ENCODE measurements at regions not wholly inside any gene's neighbourhood (a gene's known extent, or its start where the extent isn't known, plus 50 kb on each side); places are given as distances from the start of the nearest gene placed in this dataset.

DNA sequence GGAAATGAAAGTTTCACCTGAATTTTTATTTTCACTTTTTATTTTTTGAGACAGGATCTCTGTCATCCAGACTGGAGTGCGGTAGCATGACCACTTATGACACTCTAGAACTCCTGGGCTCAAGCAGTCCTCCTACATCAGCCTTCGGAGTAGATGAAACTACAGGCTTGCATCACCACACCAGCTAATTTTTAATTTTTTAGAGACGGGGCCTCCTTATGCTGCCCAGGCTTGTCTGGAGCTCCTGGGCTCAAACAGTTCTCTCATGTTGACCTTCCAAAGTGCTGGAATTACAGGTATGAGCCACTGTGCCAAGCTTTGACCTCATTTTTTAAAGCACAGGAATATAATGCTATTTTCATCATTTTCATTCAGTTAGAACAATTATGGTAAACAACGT, 297.0 kb upstream of the KLHL1 start:
- H3K4me1 ChIP-seq = no peaks in the 10 kb centered on the region
- H3K36me3 ChIP-seq = no peaks in the 10 kb centered on the region
- no peak overlapping the region for H3K27ac ChIP-seq
- H3K27me3 ChIP-seq = no peaks in the 10 kb centered on the region
- intact Hi-C loops (cut with DNase I) = no loop called here
- 65 to 70% methylated on average over 4 of the region's 4 CpGs for WGBS, 2 donors
- TF ChIP-seq, protein P1, sequence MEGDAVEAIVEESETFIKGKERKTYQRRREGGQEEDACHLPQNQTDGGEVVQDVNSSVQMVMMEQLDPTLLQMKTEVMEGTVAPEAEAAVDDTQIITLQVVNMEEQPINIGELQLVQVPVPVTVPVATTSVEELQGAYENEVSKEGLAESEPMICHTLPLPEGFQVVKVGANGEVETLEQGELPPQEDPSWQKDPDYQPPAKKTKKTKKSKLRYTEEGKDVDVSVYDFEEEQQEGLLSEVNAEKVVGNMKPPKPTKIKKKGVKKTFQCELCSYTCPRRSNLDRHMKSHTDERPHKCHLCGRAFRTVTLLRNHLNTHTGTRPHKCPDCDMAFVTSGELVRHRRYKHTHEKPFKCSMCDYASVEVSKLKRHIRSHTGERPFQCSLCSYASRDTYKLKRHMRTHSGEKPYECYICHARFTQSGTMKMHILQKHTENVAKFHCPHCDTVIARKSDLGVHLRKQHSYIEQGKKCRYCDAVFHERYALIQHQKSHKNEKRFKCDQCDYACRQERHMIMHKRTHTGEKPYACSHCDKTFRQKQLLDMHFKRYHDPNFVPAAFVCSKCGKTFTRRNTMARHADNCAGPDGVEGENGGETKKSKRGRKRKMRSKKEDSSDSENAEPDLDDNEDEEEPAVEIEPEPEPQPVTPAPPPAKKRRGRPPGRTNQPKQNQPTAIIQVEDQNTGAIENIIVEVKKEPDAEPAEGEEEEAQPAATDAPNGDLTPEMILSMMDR (IDR thresholded peaks at IDR 0.05) = no peak
- FAIRE-seq (no peak), ATAC-seq (no peak), DNase-seq (no peak)
- H3K4me3 ChIP-seq = no peak overlapping the region
- no peaks in the 10 kb centered on the region for H3K9me3 ChIP-seq

DNA sequence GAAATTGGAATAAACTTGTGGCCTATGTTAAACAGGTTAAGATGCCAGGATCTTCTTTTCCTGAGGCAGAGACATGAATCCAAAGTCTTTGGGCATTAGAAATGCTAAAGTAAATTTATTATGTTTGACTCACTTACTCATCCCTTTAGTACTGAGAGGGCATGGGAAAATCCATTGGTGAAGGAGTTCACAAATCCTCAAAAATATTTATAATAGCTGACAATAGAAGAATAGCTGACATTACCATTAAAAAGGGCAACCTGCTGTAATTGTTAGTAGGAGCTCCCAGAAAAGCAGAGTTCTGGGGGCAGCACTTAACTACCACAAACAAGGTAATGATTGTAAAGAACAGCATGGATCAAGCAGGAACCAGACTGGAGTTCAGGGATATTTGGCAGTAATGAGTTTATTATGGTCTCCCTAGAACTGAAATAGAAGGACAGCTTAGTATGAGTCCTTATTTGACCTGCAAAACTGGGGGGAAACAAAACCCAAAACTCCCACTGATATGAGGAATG, 285.8 kb upstream of the KLHL1 start:
- Histone ChIP-seq H3K27ac (no peak overlapping the region), H3K9me3 (no peaks in the 10 kb centered on the region), H3K36me3 (no peaks in the 10 kb centered on the region), H3K4me3 (no peak overlapping the region), H3K4me1 (peaks cover 0 to 11% (median 8%) of the 10 kb centered on the region in 3 donors), H3K27me3 (no peaks in the 10 kb centered on the region)
- ATAC-seq (no peak), FAIRE-seq (no peak), DNase-seq (no peak)
- TF ChIP-seq, protein P1 (IDR thresholded peaks at IDR 0.05) = no peak
- intact Hi-C loops (cut with DNase I) = no loop called here

DNA sequence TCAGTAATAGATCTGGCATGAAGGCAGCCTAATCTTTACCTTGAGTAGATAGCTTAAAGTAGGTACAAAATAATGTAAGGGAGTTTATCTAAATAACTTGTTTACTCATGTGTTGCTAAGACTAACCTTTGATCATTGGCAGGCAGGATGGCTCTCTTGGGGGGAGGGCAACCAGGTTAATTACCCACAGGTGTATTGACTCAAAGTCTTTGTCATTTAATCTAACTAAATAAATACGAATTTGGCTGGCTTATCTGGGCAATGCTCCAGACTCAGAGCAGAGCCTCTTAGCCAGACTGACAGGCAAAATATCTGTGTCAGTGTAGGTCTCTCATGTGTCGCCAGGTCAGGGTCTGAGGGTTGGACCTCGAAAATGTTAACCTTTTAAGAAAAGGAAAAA, 283.4 kb upstream of the KLHL1 start:
- DNase-seq (peak in 3 of 6 donors; percentile 34 to 67 (median 40)), FAIRE-seq (peak; percentile 54), ATAC-seq (peak; percentile 84 to 93 (median 92))
- WGBS, 2 donors = 7 to 8% methylated on average over 3 of the region's 3 CpGs
- H3K27ac ChIP-seq = no peak overlapping the region
- no peaks in the 10 kb centered on the region for H3K36me3 ChIP-seq
- no peaks in the 10 kb centered on the region for H3K9me3 ChIP-seq
- intact Hi-C loops (cut with DNase I) = no loop called here
- H3K27me3 ChIP-seq = no peaks in the 10 kb centered on the region
- TF ChIP-seq, protein P1 (IDR thresholded peaks at IDR 0.05) = no peak
- peaks cover 0 to 11% (median 8%) of the 10 kb centered on the region in 3 donors for H3K4me1 ChIP-seq
- no peak overlapping the region for H3K4me3 ChIP-seq

DNA sequence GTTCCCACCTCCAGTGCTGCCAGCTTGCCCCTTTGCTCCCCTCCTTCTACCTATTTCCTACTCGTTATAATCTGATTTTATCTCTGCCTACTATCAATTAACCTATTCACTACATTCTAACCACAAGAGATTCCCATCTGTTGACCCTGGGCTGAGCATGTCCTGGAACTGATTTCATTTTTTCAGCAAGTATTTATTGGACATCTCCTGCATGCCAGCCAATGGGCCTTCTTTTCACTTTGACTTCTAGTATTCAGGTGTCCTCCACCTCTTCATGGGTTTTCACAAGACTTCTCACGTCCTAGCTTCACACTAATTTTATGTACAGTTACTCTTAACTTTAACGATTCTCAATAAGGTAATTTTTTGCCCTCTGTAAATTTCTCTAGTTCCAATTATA, 282.7 kb upstream of the KLHL1 start:
- 39 to 42% methylated on average over 3 of the region's 3 CpGs for WGBS, 2 donors
- no peaks in the 10 kb centered on the region for H3K9me3 ChIP-seq
- H3K4me1 ChIP-seq = peaks cover 0 to 11% (median 8%) of the 10 kb centered on the region in 3 donors
- ATAC-seq (no peak), DNase-seq (no peak), FAIRE-seq (no peak)
- intact Hi-C loops (cut with DNase I) = no loop called here
- no peak overlapping the region for H3K27ac ChIP-seq
- H3K36me3 ChIP-seq = no peaks in the 10 kb centered on the region
- H3K27me3 ChIP-seq = no peaks in the 10 kb centered on the region
- TF ChIP-seq, protein P1 (IDR thresholded peaks at IDR 0.05) = no peak
- no peak overlapping the region for H3K4me3 ChIP-seq

DNA sequence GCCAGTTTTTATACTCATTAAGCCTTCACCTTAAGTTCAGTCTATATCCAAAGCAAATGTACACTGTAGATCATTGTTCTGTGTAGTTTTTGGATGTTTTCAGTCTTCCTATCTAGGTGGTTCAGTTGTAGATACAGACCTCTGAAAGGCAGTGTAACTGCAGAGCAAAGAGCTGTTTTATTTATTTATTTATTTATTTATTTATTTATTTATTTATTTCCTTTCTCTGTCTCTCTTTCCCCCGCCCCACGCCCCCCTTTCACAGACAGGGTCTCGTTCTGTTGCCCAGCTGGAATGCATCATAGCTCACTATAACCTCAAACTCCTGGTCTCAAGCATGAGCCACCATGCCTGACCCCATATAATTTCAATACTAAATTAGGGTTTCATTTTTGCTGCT, 281.8 kb upstream of the KLHL1 start:
- 88 to 97% methylated on average over 3 of the region's 3 CpGs for WGBS, 2 donors
- FAIRE-seq = no peak
- Histone ChIP-seq H3K4me1 (peaks cover 0 to 11% (median 8%) of the 10 kb centered on the region in 3 donors), H3K9me3 (no peaks in the 10 kb centered on the region), H3K27me3 (no peaks in the 10 kb centered on the region), H3K36me3 (no peaks in the 10 kb centered on the region), H3K4me3 (no peak overlapping the region), H3K27ac (no peak overlapping the region)
- ATAC-seq = no peak
- intact Hi-C loops (cut with DNase I) = no loop called here
- DNase-seq = no peak
- TF ChIP-seq, protein P1 (IDR thresholded peaks at IDR 0.05) = no peak
